Upper lobe of left lung (tissue), 6 donors: ENCODE measurements at regions not wholly inside any gene's neighbourhood (a gene's known extent, or its start where the extent isn't known, plus 50 kb on each side); places are given as distances from the start of the nearest gene placed in this dataset.
"Not testable (repeated sequence)": the region's sequence is repeated elsewhere in the genome, so short reads cannot be mapped to it uniquely, and the experiment has no call there.

Source experiments
- ATAC-seq, 2 donors: fragments of 200-7000 bp; cut with Tn5 transposase; one replicate each; pipeline ENCODE4 v1.9.1; 2022; ENCODE audit warnings: mild to moderate bottlenecking in 2 of 2, moderate library complexity in 2 of 2; ENCODE audit not compliant: low FRiP score in 2 of 2
- DNase-seq, 2 donors: peaks; one replicate each; pipeline ENCODE4 v3.0.0-alpha.2; 2019 to 2020
- H3K27ac ChIP-seq, 4 donors: fragments of 200-600 bp; sonication (generic); one replicate each; pipeline ENCODE4 v1.5.1; 2016 to 2019
- H3K27me3 ChIP-seq, 4 donors: fragments of 200-600 bp; sonication (generic); one replicate each; pipeline ENCODE4 v1.5.1; 2017 to 2019
- H3K36me3 ChIP-seq, 4 donors: fragments of 200-600 bp; sonication (generic); one replicate each; pipeline ENCODE4 v1.5.1; 2016 to 2019
- H3K4me1 ChIP-seq, 4 donors: fragments of 200-600 bp; sonication (generic); one replicate each; pipeline ENCODE4 v1.5.1; 2018 to 2019
- H3K4me3 ChIP-seq, 4 donors: fragments of 200-600 bp; sonication (generic); one replicate each; pipeline ENCODE4 v1.5.1; 2017 to 2019; ENCODE audit warnings: mild to moderate bottlenecking in 2 of 4, moderate library complexity in 1 of 4
- H3K9me3 ChIP-seq, 4 donors: fragments of 200-600 bp; sonication (generic); one replicate each; pipeline ENCODE4 v1.5.1; 2018 to 2019
- EP300 ChIP-seq, 4 donors: sonication (generic); formaldehyde crosslinking; IDR thresholded peaks; one replicate each; pipeline ENCODE4 v1.5.1; 2017; ENCODE audit warnings: antibody characterized with exemption in 4 of 4, control low read depth in 2 of 4
- POLR2A ChIP-seq, 4 donors: fragments of 450-650 bp; IDR thresholded peaks; one replicate each; pipeline ENCODE4 v1.5.1; 2016 to 2017; ENCODE audit warnings: antibody characterized with exemption in 4 of 4, mild to moderate bottlenecking in 2 of 4
- POLR2AphosphoS5 ChIP-seq, 2 donors: sonication (generic); formaldehyde crosslinking; IDR thresholded peaks; one replicate each; pipeline ENCODE4 v1.5.1; 2017; ENCODE audit warnings: antibody characterized with exemption in 2 of 2
- WGBS, 2 donors: methylation state at CpG; one replicate each; pipeline ENCODE4 v1.1.5; 2017 to 2018; 5-methylcytosine and 5-hydroxymethylcytosine counted together
- TF ChIP-seq, protein P1 (sequence below), 6 experiments: fragments of 450-650 bp in 4 of 6; fragments of 200-600 bp in 2 of 6; sonication (generic) in 2 of 6; IDR thresholded peaks; one replicate each; pipeline ENCODE4 v1.5.1; 2016 to 2019; ENCODE audit warnings: antibody characterized with exemption in 6 of 6
- donor health status: DM: no; HTN: no; CAD: no; lungs with moderate emphysema.
- donor health status: DM: no; HTN: yes; CAD: no; lungs with severe emphysema.

DNA sequence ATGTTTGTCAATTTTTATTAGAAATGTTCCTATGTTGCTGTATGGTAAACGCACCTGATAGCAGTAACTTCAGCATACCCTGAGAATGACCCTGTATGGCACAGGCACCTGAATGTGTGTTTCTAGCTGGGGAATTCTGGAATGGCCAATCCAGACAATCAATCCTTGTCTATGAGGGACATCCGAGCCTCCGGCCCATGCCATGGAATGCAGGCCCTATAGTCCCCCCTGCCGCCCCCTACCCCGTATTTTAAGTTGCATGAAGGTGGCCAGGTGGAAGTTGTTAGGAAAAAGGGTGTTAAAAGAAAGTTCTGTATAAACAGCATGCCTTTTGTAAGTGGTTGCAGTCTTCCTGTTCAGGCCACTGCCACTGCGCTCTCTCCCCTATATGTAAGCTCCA, 595.9 kb downstream of the DSC3 start:
- Histone ChIP-seq H3K4me1 (no peaks in the 10 kb centered on the region), H3K4me3 (no peak overlapping the region), H3K36me3 (no peaks in the 10 kb centered on the region), H3K9me3 (no peaks in the 10 kb centered on the region), H3K27me3 (no peaks in the 10 kb centered on the region), H3K27ac (no peak overlapping the region)
- WGBS, 2 donors: 63 to 75% methylated on average over 6 of the region's 6 CpGs
- TF ChIP-seq EP300 (IDR thresholded peaks at IDR 0.05): no peak
- no peak for TF ChIP-seq POLR2AphosphoS5 (IDR thresholded peaks at IDR 0.05)
- TF ChIP-seq POLR2A (IDR thresholded peaks at IDR 0.05): no peak
- TF ChIP-seq, protein P1, sequence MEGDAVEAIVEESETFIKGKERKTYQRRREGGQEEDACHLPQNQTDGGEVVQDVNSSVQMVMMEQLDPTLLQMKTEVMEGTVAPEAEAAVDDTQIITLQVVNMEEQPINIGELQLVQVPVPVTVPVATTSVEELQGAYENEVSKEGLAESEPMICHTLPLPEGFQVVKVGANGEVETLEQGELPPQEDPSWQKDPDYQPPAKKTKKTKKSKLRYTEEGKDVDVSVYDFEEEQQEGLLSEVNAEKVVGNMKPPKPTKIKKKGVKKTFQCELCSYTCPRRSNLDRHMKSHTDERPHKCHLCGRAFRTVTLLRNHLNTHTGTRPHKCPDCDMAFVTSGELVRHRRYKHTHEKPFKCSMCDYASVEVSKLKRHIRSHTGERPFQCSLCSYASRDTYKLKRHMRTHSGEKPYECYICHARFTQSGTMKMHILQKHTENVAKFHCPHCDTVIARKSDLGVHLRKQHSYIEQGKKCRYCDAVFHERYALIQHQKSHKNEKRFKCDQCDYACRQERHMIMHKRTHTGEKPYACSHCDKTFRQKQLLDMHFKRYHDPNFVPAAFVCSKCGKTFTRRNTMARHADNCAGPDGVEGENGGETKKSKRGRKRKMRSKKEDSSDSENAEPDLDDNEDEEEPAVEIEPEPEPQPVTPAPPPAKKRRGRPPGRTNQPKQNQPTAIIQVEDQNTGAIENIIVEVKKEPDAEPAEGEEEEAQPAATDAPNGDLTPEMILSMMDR (IDR thresholded peaks at IDR 0.05): no peak
- ATAC-seq (no peak), DNase-seq (no peak)

DNA sequence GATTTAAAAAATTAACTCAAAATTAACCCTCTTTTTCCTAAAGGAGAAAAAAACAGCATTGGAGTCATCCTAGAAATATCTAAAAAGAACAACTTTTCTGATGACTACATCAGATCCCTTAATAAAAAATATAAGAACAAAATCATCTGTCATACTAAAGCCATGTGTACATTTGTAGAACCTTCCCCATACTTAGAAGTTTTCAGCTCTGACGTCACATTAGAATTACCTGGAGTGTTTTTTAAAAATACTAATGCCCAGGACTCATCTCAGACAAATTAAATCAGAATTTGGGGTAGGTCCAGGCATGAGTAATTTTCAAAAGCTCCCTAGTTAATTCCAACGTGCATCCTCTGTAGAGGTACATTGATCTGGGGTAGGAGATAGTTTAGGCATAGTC, 598.0 kb downstream of the DSC3 start:
- H3K9me3 ChIP-seq: no peaks in the 10 kb centered on the region
- no peak for DNase-seq
- 69 to 78% methylated on average over 2 of the region's 2 CpGs for WGBS, 2 donors
- ATAC-seq: no peak
- H3K4me1 ChIP-seq: no peaks in the 10 kb centered on the region
- H3K36me3 ChIP-seq: no peaks in the 10 kb centered on the region
- no peaks in the 10 kb centered on the region for H3K27me3 ChIP-seq
- TF ChIP-seq POLR2AphosphoS5 (IDR thresholded peaks at IDR 0.05) (no peak), POLR2A (IDR thresholded peaks at IDR 0.05) (no peak), EP300 (IDR thresholded peaks at IDR 0.05) (no peak)
- TF ChIP-seq, protein P1 (IDR thresholded peaks at IDR 0.05): no peak
- no peak overlapping the region for H3K27ac ChIP-seq
- no peak overlapping the region for H3K4me3 ChIP-seq

DNA sequence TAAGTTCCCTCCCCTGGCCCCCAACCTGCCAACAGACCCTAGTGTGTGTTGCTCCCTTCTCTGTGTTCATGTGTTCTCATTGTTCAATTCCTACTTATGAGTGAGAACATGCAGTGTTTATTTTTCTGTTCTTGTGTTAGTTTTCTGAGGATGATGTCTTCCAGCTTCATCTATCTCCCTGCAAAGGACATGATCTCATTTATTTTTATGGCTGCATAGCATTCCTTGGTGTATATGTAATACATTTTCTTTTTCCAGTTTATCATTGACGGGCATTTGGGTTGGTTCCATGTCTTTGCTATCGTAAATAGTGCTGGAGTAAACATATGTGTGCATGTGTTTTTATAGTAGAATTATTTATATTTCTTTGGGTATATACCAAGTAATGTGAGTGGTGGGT, 602.2 kb downstream of the DSC3 start:
- Histone ChIP-seq H3K4me1 (no peaks in the 10 kb centered on the region), H3K4me3 (no peak overlapping the region), H3K36me3 (no peaks in the 10 kb centered on the region), H3K27ac (no peak overlapping the region), H3K27me3 (no peaks in the 10 kb centered on the region), H3K9me3 (no peaks in the 10 kb centered on the region)
- DNase-seq (no peak), ATAC-seq (no peak)
- no peak for TF ChIP-seq POLR2A (IDR thresholded peaks at IDR 0.05)
- no peak for TF ChIP-seq POLR2AphosphoS5 (IDR thresholded peaks at IDR 0.05)
- TF ChIP-seq, protein P1 (IDR thresholded peaks at IDR 0.05): no peak
- TF ChIP-seq EP300 (IDR thresholded peaks at IDR 0.05): no peak
- 51 to 72% methylated on average over 2 of the region's 2 CpGs for WGBS, 2 donors

DNA sequence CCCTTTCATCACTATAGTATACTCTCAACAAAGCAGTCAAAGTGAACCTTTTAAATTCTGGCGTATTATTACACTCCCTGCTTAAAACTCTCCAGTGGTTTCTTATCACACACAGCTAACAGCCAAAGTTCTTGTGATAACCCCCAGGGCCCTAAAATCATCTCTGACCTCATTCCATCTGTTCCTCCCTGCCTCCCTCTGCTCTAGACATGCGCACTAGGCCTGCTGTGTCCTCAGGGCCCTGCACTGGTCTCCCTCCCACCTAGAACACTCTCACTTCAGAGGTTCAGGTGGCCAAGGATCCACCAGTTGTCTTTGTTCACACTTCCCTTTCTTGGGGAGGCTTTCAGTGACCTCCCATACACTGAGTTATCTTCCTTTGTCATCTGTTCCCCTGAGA, 603.4 kb downstream of the DSC3 start:
- Histone ChIP-seq H3K4me3 (no peak overlapping the region), H3K27me3 (no peaks in the 10 kb centered on the region), H3K9me3 (no peaks in the 10 kb centered on the region), H3K27ac (no peak overlapping the region), H3K4me1 (no peaks in the 10 kb centered on the region), H3K36me3 (no peaks in the 10 kb centered on the region)
- TF ChIP-seq EP300 (IDR thresholded peaks at IDR 0.05) (no peak), POLR2AphosphoS5 (IDR thresholded peaks at IDR 0.05) (no peak), POLR2A (IDR thresholded peaks at IDR 0.05) (no peak)
- TF ChIP-seq, protein P1 (IDR thresholded peaks at IDR 0.05): no peak
- ATAC-seq (peak in 1 of 2 donors; percentile 35), DNase-seq (no peak)
- WGBS, 2 donors: 89% methylated on average over 2 of the region's 2 CpGs

DNA sequence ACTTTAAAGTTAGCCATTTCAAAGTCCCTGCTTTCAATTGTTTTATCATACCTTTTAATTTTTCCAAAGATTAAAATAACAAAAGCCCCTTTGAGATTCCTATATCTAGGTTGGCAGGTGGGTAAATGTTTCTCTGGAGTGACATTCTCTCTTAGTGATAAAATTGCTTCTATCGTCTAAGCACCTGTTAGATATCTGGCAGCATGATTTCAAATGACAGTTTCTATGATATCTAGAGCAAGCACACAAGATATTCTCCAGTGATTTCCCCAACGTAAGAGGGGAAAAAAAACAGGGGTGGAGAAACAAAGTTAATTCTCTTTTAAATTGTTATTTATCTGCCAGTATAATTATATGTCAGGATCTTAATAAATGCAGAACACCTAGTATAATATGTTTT, 610.2 kb downstream of the DSC3 start:
- no peak overlapping the region for H3K4me3 ChIP-seq
- no peaks in the 10 kb centered on the region for H3K4me1 ChIP-seq
- no peaks in the 10 kb centered on the region for H3K36me3 ChIP-seq
- ATAC-seq (no peak), DNase-seq (no peak)
- H3K9me3 ChIP-seq: no peaks in the 10 kb centered on the region
- H3K27me3 ChIP-seq: no peaks in the 10 kb centered on the region
- WGBS, 2 donors: 50 to 62% methylated on average over 2 of the region's 2 CpGs
- no peak overlapping the region for H3K27ac ChIP-seq
- no peak for TF ChIP-seq EP300 (IDR thresholded peaks at IDR 0.05)
- no peak for TF ChIP-seq POLR2AphosphoS5 (IDR thresholded peaks at IDR 0.05)
- TF ChIP-seq, protein P1 (IDR thresholded peaks at IDR 0.05): no peak
- no peak for TF ChIP-seq POLR2A (IDR thresholded peaks at IDR 0.05)

DNA sequence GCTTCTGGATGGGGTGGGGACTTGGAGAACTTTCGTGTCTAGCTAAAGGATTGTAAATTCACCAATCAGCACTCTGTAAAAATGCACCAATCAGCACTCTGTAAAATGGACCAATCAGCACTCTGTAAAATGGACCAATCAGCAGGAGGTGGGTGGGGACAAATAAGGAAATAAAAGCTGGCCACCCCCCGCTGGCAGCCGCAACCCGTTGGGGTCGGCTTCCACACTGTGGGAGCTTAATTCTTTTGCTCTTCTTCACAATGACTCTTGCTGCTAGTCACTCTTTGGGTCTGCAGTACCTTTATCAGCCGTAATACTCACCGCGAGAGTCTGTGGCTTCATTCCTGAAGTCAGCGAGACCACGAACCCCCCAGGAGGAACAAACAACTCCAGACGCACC, 623.1 kb downstream of the DSC3 start:
- not testable (repeated sequence) for H3K27ac ChIP-seq, H3K4me3 ChIP-seq, H3K9me3 ChIP-seq, H3K27me3 ChIP-seq, H3K4me1 ChIP-seq, H3K36me3 ChIP-seq, ATAC-seq
- DNase-seq: peak in 1 of 2 donors; percentile 35
- 87 to 95% methylated on average over 11 of the region's 11 CpGs for WGBS, 2 donors
